K562 (cell line): ENCODE measurements at regions not wholly inside any gene's neighbourhood (a gene's known extent, or its start where the extent isn't known, plus 50 kb on each side); places are given as distances from the start of the nearest gene placed in this dataset.

Source experiments
- ATAC-seq: fragments of 200-7000 bp; cut with Tn5 transposase; 3 replicates; pipeline ENCODE4 v1.9.1; 2020; ENCODE audit warnings: moderate library complexity
- BruUV-seq: library from RNA; stranded (reverse); fragments of 400-500 nt; replicated peaks from 2 replicates; lab custom pipeline; 2021; lab: Mats Ljungman, UMichigan
- CTCF ChIA-PET: fragments of 300-600 bp; formaldehyde crosslinking; extraction: SDS; loops from one replicate; lab custom pipeline; 2021; ENCODE audit warnings: low intra/inter-chr PET ratio; lab: Yijun Ruan, JAX
- POLR2A ChIA-PET: fragments of 300-600, 350-650 bp; sonication (Branson Sonifier 250); formaldehyde crosslinking; extraction: SDS; loops from one replicate; lab custom pipeline; 2021; ENCODE audit warnings: antibody characterized with exemption, inconsistent platforms; lab: Yijun Ruan, JAX
- DNase-seq, 4 experiments: peaks; one replicate each; pipeline versions ENCODE4 v3.0.0 to v3.0.0-alpha.2; 2011 to 2018; ENCODE audit warnings: low spot score in 3 of 4, mixed read lengths in 3 of 4; ENCODE audit errors: extremely low read depth in 1 of 4
- FAIRE-seq: peaks from 2 replicates; lab custom pipeline; 2011; peaks lifted over from hg19 to GRCh38; lab: Jason Lieb, UNC
- H2AFZ ChIP-seq: 2 replicates; pipeline ENCODE4 v1.6.0; 2011; ENCODE audit warnings: low read depth, low read length, control low read depth, inconsistent platforms
- H3K27ac ChIP-seq: fragments of 200-600 bp; 3 replicates; pipeline ENCODE4 v1.8.0; 2011; ENCODE audit warnings: low read depth, mild to moderate bottlenecking, control low read depth, inconsistent platforms, low read length, moderate library complexity, mixed read lengths; ENCODE audit errors: extremely low read depth
- H3K27me3 ChIP-seq, 2 experiments: fragments of 300-600 bp in 1 of 2; 2 replicates in 1 of 2; 3 replicates in 1 of 2; pipeline versions ENCODE4 v1.6.0 to v1.8.0; 2011; ENCODE audit warnings: inconsistent platforms in 2 of 2, low read length in 2 of 2, mild to moderate bottlenecking in 1 of 2, mixed read lengths in 1 of 2, moderate library complexity in 1 of 2; ENCODE audit not compliant: control insufficient read depth in 2 of 2, insufficient read depth in 2 of 2
- H3K36me3 ChIP-seq: fragments of 300-600 bp; 3 replicates; pipeline ENCODE4 v1.8.0; 2011; ENCODE audit warnings: mild to moderate bottlenecking, low read length, inconsistent platforms; ENCODE audit not compliant: control insufficient read depth, insufficient read depth
- H3K4me1 ChIP-seq, 2 experiments: fragments of 200-600 bp in 1 of 2; replicated peaks in 1 of 2; 2 replicates in 1 of 2; 3 replicates in 1 of 2; pipeline versions ENCODE4 v1.5.1 to v1.8.0; 2011; ENCODE audit warnings: inconsistent platforms in 2 of 2, low read length in 2 of 2, mild to moderate bottlenecking in 1 of 2, mixed read lengths in 1 of 2, moderate library complexity in 1 of 2; ENCODE audit not compliant: control insufficient read depth in 2 of 2, insufficient read depth in 2 of 2
- H3K4me2 ChIP-seq: 2 replicates; pipeline ENCODE4 v1.6.1; 2011; ENCODE audit warnings: low read length, control low read depth, inconsistent platforms, mixed read lengths; ENCODE audit not compliant: insufficient read depth
- H3K4me3 ChIP-seq: fragments of 200-600 bp; sonication (generic), shearing (Covaris generic); 2 replicates; pipeline ENCODE4 v1.5.1; 2016; ENCODE audit warnings: control low read depth, inconsistent platforms
- H3K79me2 ChIP-seq: fragments of 200-600 bp; 3 replicates; pipeline ENCODE4 v1.8.0; 2011; ENCODE audit warnings: low read length, inconsistent platforms; ENCODE audit not compliant: control insufficient read depth, insufficient read depth
- H3K9ac ChIP-seq, 2 experiments: 2 replicates each; pipeline versions ENCODE4 v1.6.0 to v1.6.1; 2011; ENCODE audit warnings: low read depth in 2 of 2, low read length in 2 of 2, control low read depth in 1 of 2, inconsistent platforms in 1 of 2, mild to moderate bottlenecking in 1 of 2, mixed read lengths in 1 of 2; ENCODE audit not compliant: insufficient read depth in 1 of 2
- H3K9me1 ChIP-seq: one replicate; pipeline ENCODE4 v1.6.0; 2011; ENCODE audit warnings: inconsistent platforms, mild to moderate bottlenecking, low read length, moderate library complexity; ENCODE audit not compliant: control insufficient read depth, insufficient read depth
- H3K9me3 ChIP-seq: replicated peaks from 2 replicates; pipeline ENCODE4 v1.5.1; 2011; ENCODE audit warnings: low read depth, low read length, inconsistent platforms; ENCODE audit not compliant: control insufficient read depth, insufficient read depth
- H4K20me1 ChIP-seq: replicated peaks from 2 replicates; pipeline ENCODE4 v1.6.1; 2011; ENCODE audit warnings: low read length, inconsistent platforms, mixed read lengths; ENCODE audit not compliant: control insufficient read depth, insufficient read depth
- C11orf30 ChIP-seq: fragments of 450-650 bp; IDR thresholded peaks from 2 replicates; pipeline ENCODE4 v1.6.1; 2016; ENCODE audit warnings: low read depth, mild to moderate bottlenecking
- HMGXB4 ChIP-seq: sonication (generic); formaldehyde crosslinking; IDR thresholded peaks from 2 replicates; pipeline ENCODE4 v1.8.1; 2023; ENCODE audit warnings: mild to moderate bottlenecking, missing genetic modification reagents
- MTF1 ChIP-seq: fragments of 250-450 bp; sonication (Bioruptor Pico); IDR thresholded peaks from 2 replicates; pipeline ENCODE4 v1.9.0; 2021; ENCODE audit warnings: moderate library complexity, mild to moderate bottlenecking, inconsistent platforms, borderline replicate concordance
- NFRKB ChIP-seq: fragments of 450-650 bp; IDR thresholded peaks from 2 replicates; pipeline ENCODE4 v1.6.1; 2016; ENCODE audit warnings: low read depth
- PTRF ChIP-seq: fragments of 450-650 bp; IDR thresholded peaks from 2 replicates; pipeline ENCODE4 v1.6.1; 2016; ENCODE audit warnings: mild to moderate bottlenecking, missing genetic modification characterization, missing compliant biosample characterization
- SMAD3 ChIP-seq: fragments of 450-650 bp; formaldehyde crosslinking; conservative IDR thresholded peaks from 2 replicates; pipeline ENCODE4 v1.4.0; 2020; ENCODE audit warnings: mild to moderate bottlenecking
- SMAD4 ChIP-seq: fragments of 250-450 bp; sonication (Bioruptor Pico); conservative IDR thresholded peaks from 2 replicates; pipeline ENCODE4 v1.8.0; 2021; ENCODE audit warnings: inconsistent platforms, mild to moderate bottlenecking, moderate library complexity
- SMARCA5 ChIP-seq: fragments of 450-650 bp; IDR thresholded peaks from 2 replicates; pipeline ENCODE4 v1.6.1; 2016
- SRSF1 ChIP-seq: fragments of 200-400 bp; formaldehyde crosslinking; IDR thresholded peaks from 2 replicates; pipeline ENCODE4 v1.6.1; 2017; ENCODE audit warnings: mild to moderate bottlenecking, low read depth, low read length, moderate library complexity
- SRSF3 ChIP-seq: fragments of 200-400 bp; formaldehyde crosslinking; IDR thresholded peaks from 2 replicates; pipeline ENCODE4 v1.6.1; 2016; ENCODE audit warnings: mild to moderate bottlenecking, low read length, moderate library complexity; ENCODE audit not compliant: insufficient read depth
- TCF7 ChIP-seq: sonication (generic); IDR thresholded peaks from 2 replicates; pipeline ENCODE4 v1.6.1; 2016; ENCODE audit warnings: antibody characterized with exemption, borderline replicate concordance
- TFAP4 ChIP-seq: sonication (generic); formaldehyde crosslinking; IDR thresholded peaks from 2 replicates; pipeline ENCODE4 v1.8.0; 2022; ENCODE audit warnings: missing genetic modification reagents, mild to moderate bottlenecking, moderate library complexity, borderline replicate concordance
- ZFX ChIP-seq: sonication (generic); formaldehyde crosslinking; IDR thresholded peaks from 2 replicates; pipeline ENCODE4 v1.8.0; 2022; ENCODE audit warnings: mild to moderate bottlenecking, missing genetic modification reagents, moderate library complexity
- ZKSCAN8 ChIP-seq: fragments of 200-800 bp; sonication (Bioruptor generic); IDR thresholded peaks from 2 replicates; pipeline ENCODE4 v1.6.1; 2016; ENCODE audit warnings: missing genetic modification characterization, missing compliant biosample characterization
- ZNF232 ChIP-seq: sonication (generic); formaldehyde crosslinking; IDR thresholded peaks from 2 replicates; pipeline ENCODE4 v1.8.0; 2022; ENCODE audit warnings: mild to moderate bottlenecking, missing genetic modification reagents
- ZNF644 ChIP-seq: fragments of 200-800 bp; sonication (Bioruptor generic); IDR thresholded peaks from 2 replicates; pipeline ENCODE4 v1.6.1; 2016; ENCODE audit warnings: low read depth, missing genetic modification characterization, missing compliant biosample characterization
- WGBS: fragments of 100-300 bp; shearing (Covaris generic); methylation state at CpG from one replicate; pipeline ENCODE4 v1.1.6; 2016; ENCODE audit warnings: low coverage, mixed read lengths; ENCODE audit not compliant: insufficient coverage; ENCODE audit errors: missing lambda C conversion rate; 5-methylcytosine and 5-hydroxymethylcytosine counted together
- in situ Hi-C: fragments of 300-500 bp; cut with MboI; formaldehyde crosslinking; loops from 4 replicates; pipeline ENCODE4 v1.15.0; 2018; ENCODE audit warnings: inconsistent platforms, mixed read lengths
- intact Hi-C: fragments of 100-400 bp; cut with micrococcal nuclease; formaldehyde crosslinking; loops from 2 replicates; pipeline ENCODE4 v1.14.2; 2022

- 0% methylated on average over 3 of the region's 3 CpGs for whole genome bisulfite sequencing
- CTCF ChIA-PET, result no interaction called here
- Histone ChIP-seq H3K79me2 (no peaks in the 10 kb centered on the region), H3K4me2 (no peak overlapping the region), H3K4me3 (no peak overlapping the region), H4K20me1 (no peaks in the 10 kb centered on the region), H2AFZ (no peak overlapping the region), H3K27me3 (no peaks in the 10 kb centered on the region), H3K27ac (no peak overlapping the region), H3K36me3 (no peaks in the 10 kb centered on the region), H3K9ac (no peak overlapping the region), H3K9me1 (no peaks in the 10 kb centered on the region), H3K4me1 (no peaks in the 10 kb centered on the region), H3K9me3 (no peaks in the 10 kb centered on the region)
- no TSS peak for BruUV-seq
- no peak for FAIRE-seq
- no peak for ATAC-seq
- no peak for TF ChIP-seq PTRF (tag)
- TF ChIP-seq SRSF3, result no peak
- no peak for TF ChIP-seq SMARCA5
- in situ Hi-C loops, result no loop called here
- intact Hi-C loops, result no loop called here
- DNase-seq, result no peak
- POLR2A ChIA-PET, result no interaction called here
Observed at GRCh38 chr2:53202063-53202462, 565.5 kb upstream of the CHAC2 start.

- no peaks in the 10 kb centered on the region; the same call in 1 of the 2 replicates for H3K9me3 ChIP-seq
- H3K4me3 ChIP-seq, result no peak overlapping the region
- H4K20me1 ChIP-seq, result no peaks in the 10 kb centered on the region
- no peaks in the 10 kb centered on the region for H3K79me2 ChIP-seq
- CTCF ChIA-PET, result no interaction called here
- no TSS peak for BruUV-seq
- no peaks in the 10 kb centered on the region for H3K4me1 ChIP-seq
- H3K4me2 ChIP-seq, result no peak overlapping the region
- no peak overlapping the region for H3K27ac ChIP-seq
- no peaks in the 10 kb centered on the region for H3K27me3 ChIP-seq
- no peak overlapping the region for H2AFZ ChIP-seq
- H3K9me1 ChIP-seq, result no peaks in the 10 kb centered on the region
- H3K36me3 ChIP-seq, result no peaks in the 10 kb centered on the region
- no peak for FAIRE-seq
- intact Hi-C loops (no loop called here), in situ Hi-C loops (no loop called here)
- H3K9ac ChIP-seq, result no peak overlapping the region
- WGBS, result 0% methylated on average over 3 of the region's 3 CpGs
- DNase-seq, result no peak
- POLR2A ChIA-PET, result no interaction called here
- ATAC-seq, result no peak
- TF ChIP-seq HMGXB4 (CRISPR knock-in tag), result no peak
- no peak for TF ChIP-seq ZNF232 (CRISPR knock-in tag)
- no peak for TF ChIP-seq ZFX (CRISPR knock-in tag)
- no peak for TF ChIP-seq MTF1 (CRISPR knock-in tag)
- no peak for TF ChIP-seq SMAD4 (CRISPR knock-in tag)
- TF ChIP-seq TFAP4 (CRISPR knock-in tag), result no peak
- no peak for TF ChIP-seq ZKSCAN8 (CRISPR knock-in tag)
- TF ChIP-seq SRSF1, result no peak
- no peak for TF ChIP-seq ZNF644 (tag)
- TF ChIP-seq C11orf30, result no peak
- no peak for TF ChIP-seq NFRKB
- TF ChIP-seq TCF7, result no peak
- no peak for TF ChIP-seq SMAD3 (CRISPR knock-in tag)
Observed at GRCh38 chr2:53200072-53200471, 567.5 kb upstream of the CHAC2 start.
